ENCODE measurements at regions not wholly inside any gene's neighbourhood (a gene's known extent, or its start where the extent isn't known, plus 50 kb on each side); places are given as distances from the start of the nearest gene placed in this dataset.

DNA sequence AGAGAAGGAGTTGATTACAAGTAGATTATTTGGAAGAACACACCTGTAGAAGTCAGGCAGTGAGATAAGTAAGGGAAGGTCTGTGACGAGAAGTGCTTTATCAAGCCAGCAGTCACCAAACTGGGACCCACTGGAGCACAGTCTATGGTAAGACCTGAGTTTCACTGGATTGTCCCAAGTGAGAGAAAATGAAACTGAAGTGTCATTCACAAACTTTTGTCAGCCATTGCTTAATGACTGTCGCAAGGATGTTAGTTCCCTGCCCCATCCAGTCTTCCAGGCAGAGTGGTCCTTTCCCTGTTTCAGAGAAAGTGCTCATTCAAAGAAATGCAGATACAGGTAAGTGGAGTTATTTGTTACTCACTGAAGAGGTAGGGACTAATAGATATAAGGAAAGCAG, 728.0 kb upstream of the TENM4 start:
- TF ChIP-seq, protein P1, sequence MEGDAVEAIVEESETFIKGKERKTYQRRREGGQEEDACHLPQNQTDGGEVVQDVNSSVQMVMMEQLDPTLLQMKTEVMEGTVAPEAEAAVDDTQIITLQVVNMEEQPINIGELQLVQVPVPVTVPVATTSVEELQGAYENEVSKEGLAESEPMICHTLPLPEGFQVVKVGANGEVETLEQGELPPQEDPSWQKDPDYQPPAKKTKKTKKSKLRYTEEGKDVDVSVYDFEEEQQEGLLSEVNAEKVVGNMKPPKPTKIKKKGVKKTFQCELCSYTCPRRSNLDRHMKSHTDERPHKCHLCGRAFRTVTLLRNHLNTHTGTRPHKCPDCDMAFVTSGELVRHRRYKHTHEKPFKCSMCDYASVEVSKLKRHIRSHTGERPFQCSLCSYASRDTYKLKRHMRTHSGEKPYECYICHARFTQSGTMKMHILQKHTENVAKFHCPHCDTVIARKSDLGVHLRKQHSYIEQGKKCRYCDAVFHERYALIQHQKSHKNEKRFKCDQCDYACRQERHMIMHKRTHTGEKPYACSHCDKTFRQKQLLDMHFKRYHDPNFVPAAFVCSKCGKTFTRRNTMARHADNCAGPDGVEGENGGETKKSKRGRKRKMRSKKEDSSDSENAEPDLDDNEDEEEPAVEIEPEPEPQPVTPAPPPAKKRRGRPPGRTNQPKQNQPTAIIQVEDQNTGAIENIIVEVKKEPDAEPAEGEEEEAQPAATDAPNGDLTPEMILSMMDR (conservative IDR thresholded peaks at IDR 0.05; ENCODE audit: low read depth, low read length), result no peak
- TF ChIP-seq MAZ (IDR thresholded peaks at IDR 0.05; ENCODE audit: borderline replicate concordance, low read depth, low read length) (no peak), RCOR1 (IDR thresholded peaks at IDR 0.05; ENCODE audit: insufficient replicate concordance, low read length) (no peak), POLR2A (IDR thresholded peaks at IDR 0.05; ENCODE audit: low read depth, low read length) (no peak), RAD21 (IDR thresholded peaks at IDR 0.05; ENCODE audit: low read length) (no peak), CEBPB (IDR thresholded peaks at IDR 0.05; ENCODE audit: low read depth, low read length) (no peak), ELK1 (IDR thresholded peaks at IDR 0.05; ENCODE audit: borderline replicate concordance, low read depth, low read length) (no peak), USF2 (IDR thresholded peaks at IDR 0.05; ENCODE audit: low read depth, low read length) (no peak), BHLHE40 (IDR thresholded peaks at IDR 0.05; ENCODE audit: low read depth, low read length) (no peak), SMC3 (IDR thresholded peaks at IDR 0.05; ENCODE audit: low read depth, low read length) (no peak), MAFK (IDR thresholded peaks at IDR 0.05; ENCODE audit: low read depth, low read length) (no peak), CHD1 (IDR thresholded peaks at IDR 0.05; ENCODE audit: low read depth, low read length) (no peak), RFX5 (IDR thresholded peaks at IDR 0.05; ENCODE audit: low read depth, low read length) (no peak), MXI1 (IDR thresholded peaks at IDR 0.05; ENCODE audit: borderline replicate concordance, low read depth, low read length) (no peak)
